HPDE6-E6E7 (cell line): ENCODE measurements at regions not wholly inside any gene's neighbourhood (a gene's known extent, or its start where the extent isn't known, plus 50 kb on each side); places are given as distances from the start of the nearest gene placed in this dataset.
"Not testable (repeated sequence)": the region's sequence is repeated elsewhere in the genome, so short reads cannot be mapped to it uniquely, and the experiment has no call there.

Source experiments
- DNase-seq: peaks from one replicate; pipeline ENCODE4 v3.0.0; 2011; ENCODE audit warnings: missing footprints; ENCODE audit errors: extremely low spot score

DNA sequence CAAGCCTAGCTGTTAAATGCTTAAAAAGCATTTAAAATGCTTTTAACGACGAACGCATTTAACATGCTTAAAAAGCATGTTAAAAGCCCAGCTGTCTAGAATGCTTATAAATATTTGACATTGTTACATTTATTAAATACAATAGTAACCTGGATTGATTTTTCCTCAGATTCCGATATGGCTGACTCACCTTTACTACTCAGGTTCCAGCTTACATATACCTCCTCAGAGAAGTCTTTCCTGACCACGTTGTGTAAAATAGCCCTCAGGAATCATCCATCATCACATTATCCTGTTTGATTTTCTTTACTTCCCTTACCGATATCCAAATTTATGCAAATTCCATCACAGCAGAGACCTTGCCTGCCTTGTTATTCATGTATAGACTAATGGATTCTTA lies 51.4 kb downstream of the SLC41A2 start:
- no peak for DNase-seq

DNA sequence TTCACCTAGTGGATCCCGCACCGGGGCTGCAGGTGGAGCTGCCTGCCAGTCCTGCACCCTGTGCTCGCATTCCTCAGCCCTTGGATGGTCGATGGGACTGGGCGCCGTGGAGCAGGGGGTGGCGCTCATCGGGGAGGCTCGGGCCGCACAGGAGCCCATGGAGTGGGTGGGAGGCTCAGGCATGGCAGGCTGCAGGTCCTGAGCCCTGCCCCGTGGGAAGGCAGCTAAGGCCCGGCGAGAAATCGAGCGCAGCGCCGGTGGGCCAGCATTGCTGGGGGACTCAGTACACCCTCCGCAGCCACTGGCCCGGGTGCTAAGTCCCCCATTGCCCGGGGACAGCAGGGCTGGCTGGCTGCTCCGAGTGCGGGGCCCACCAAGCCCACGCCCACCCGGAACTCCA lies 52.6 kb downstream of the SLC41A2 start:
- DNase-seq: not testable (repeated sequence)

DNA sequence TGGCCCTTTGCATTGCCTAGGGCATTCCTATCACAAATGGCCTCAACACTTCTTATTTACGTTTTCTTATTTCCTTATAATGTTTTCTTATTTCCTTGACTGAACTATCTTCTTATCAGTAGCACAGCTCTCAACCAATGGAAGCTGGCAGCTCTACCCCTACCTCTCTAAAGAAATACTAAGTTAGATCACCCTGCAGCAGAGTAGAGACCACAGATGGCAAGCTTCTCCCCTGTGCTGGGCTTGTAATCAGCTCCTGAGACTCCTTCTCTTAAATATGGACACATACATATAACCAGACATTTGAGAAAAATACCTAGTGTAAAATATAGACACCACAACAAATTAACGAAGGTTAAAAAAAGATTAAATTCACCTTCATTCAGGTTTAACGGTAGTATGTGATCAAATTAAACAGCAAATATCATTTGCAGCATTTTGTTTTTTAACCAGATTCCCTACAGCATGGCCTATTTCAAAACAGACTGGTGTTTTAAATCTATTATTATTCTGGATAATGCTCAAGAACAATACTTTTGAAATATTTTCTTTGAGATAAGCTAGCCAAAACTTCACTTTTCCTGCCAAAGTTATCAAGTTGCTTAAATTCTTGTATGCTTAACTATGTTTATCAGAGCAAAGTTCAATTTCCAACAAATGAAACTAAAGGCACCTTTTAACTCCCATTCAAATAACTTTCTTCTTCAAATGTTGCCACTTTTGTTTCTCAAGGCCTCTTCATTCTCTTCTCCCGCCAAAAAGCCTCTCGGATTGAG lies 54.3 kb downstream of the SLC41A2 start:
- no peak for DNase-seq

DNA sequence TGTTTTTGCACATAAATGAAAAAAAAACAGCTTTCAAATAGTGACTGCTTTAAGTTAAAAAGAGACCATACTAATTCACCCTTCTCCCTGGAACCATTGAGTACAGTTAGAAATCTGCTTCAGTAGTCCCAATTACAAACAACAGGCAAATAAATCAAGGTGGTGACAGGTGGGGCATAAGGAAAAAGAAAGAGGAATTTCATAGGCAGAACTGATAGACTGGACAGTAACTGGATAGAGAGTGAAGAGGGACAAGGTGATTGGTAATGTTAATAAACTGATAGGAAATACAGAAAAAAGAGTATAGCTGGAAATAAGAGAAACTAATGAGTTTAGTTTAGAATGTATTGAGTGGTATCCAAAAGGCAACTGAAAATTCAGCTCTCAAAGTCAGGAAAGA lies 56.0 kb downstream of the SLC41A2 start:
- DNase-seq: no peak

DNA sequence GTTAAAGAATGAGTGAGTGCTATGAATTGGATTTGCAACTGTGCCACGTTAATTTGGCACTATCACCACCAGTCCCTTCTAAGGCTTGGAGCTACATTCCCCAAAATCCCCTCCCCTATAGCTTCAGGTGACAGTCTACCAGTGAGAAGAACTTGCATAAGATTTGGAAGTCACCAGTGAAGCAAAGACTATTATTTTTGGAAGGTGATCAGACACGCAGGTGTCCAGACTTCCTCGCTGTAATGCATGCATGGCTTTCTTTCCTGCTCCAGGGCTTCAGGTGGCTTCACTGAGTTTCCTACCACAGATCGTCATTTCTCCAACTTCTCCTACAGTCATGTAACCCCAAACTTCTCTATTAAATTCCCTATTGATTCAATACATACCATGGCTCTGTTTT lies 61.4 kb downstream of the SLC41A2 start:
- no peak for DNase-seq

DNA sequence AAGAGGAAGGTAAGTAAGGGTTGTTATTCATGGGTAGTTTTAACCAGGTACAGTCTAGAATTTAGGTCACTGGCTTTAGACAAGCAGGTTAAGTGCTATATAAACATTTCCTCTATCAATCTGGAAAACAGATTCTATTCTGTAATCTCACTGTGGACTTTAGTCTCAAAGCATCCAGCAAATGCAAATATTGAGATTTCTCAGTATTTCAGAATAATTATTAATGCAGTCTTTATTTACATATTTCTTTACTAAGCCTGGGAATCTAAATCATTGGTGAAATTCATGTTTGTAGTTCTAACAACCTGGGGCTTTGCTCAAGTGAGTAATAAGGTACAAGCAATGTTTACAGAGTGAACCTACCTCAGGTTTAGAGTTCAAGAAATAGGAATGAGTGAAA lies 61.9 kb downstream of the SLC41A2 start:
- no peak for DNase-seq

DNA sequence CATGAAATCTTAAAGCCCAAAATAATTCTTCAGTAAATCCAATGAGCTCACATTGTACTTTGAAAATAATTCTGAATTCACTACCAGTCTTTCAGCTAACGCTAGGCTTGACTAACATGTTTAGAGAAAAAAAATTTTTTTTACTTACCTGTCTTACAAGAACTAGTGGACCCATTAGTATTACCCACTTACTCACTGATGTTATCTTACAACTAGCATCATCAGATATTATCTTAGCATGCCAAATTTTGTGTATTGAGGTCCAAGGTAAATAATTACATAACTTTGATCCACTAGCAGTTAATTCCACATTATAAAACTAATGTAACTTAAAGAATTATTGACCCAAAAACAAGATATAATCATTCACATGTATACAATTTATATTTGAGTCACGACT lies 62.7 kb downstream of the SLC41A2 start:
- DNase-seq: no peak

DNA sequence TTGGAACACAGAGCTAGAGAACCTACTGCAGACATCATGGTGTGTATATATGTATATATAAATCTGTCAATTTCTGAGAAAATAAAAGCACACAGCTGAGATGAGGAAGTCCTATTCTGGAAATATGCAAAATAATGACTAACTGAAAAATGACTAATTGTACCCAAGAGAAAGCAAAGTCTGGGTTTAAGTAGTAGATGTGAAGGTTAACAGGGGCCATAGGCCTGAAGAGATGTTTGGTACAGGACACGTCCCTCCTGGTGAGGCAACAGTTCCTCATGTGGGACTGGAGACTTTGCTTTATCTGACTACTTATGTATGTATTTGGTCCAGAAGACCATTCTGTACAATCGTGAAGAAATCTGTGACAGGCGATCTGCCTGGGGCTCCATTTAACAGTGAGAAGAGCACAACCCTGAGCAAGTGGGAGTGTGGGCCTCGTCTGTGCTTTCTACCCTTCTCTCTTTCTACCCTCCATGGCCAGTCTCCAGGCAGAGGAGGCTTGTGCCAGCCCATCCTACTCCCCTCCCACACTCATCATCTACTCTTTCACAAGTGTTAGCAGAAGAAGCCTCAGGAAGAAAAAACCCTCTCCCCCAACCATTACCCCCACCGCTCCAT lies 67.5 kb downstream of the SLC41A2 start:
- no peak for DNase-seq

DNA sequence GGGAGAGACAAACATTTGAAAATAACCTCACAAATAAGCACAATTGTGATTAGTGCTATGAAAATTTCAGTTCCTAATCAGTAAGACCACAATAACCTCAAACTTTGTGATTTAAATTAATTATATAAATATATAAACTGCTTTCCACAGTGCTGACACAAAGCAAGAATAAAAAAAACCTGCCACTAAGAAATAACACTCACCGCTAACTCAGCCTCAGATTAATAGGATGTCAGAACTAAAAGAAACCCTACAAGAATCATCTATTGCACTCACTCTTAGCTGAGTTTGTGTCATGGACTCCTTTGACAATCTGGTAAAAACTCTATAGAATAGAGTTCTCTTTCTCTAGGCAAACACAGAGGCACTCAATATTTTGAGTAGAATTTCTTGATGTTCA lies 68.4 kb downstream of the SLC41A2 start:
- DNase-seq: no peak

DNA sequence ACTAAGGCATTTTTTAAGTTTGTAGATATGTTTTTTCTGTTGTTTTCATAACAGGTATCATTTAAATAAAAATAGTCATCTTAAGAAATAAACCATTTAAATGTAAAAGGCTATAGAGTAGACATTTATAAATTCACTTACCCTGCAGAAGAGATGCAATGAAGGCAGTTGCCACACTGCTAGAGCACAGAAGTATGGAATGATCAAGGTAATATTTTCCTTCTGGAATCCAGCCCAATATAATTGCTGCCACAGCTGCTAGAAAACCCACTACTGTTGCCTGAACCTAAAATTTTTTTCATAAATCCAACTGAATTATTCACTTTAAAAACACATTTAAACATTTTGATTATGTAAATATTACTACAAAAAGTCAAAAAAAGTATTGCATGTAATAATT lies 69.2 kb downstream of the SLC41A2 start:
- no peak for DNase-seq

DNA sequence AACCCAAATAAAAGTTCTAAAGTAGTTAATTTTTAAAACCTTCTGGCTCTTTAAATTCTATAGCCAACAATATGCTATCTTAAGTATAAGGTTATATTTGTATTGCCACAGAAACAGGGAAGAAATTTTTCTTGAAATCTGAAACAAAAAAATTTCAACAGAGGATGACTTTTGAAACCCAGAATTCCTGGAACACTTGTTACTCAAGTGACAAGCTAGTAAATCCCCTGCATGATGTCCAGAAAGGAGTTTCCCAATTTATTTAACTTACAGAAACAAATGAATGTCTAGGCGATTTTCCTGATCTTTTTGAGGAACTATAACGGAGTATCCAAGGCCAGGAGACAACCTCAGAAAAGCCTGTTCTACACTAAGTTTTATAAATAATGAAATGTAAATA lies 69.6 kb downstream of the SLC41A2 start:
- no peak for DNase-seq

DNA sequence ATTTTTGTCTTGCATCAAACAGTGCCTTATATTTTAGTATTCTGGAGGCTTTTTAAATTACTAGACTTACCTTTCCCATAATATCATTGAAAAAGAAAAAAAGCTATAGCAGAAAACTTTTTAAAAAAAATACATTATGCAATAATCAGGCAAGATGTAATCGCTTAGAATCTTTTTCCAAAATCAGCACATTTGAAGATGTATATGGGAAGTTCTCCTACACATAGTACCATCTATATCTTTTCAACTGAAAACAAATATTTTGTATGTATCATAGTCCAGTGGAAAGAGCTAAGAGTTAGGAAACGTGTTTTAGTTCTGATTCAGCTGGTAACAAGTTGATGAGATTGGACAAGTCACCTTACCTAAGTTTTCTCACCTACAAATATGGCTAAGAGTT lies 70.6 kb downstream of the SLC41A2 start:
- DNase-seq: no peak

DNA sequence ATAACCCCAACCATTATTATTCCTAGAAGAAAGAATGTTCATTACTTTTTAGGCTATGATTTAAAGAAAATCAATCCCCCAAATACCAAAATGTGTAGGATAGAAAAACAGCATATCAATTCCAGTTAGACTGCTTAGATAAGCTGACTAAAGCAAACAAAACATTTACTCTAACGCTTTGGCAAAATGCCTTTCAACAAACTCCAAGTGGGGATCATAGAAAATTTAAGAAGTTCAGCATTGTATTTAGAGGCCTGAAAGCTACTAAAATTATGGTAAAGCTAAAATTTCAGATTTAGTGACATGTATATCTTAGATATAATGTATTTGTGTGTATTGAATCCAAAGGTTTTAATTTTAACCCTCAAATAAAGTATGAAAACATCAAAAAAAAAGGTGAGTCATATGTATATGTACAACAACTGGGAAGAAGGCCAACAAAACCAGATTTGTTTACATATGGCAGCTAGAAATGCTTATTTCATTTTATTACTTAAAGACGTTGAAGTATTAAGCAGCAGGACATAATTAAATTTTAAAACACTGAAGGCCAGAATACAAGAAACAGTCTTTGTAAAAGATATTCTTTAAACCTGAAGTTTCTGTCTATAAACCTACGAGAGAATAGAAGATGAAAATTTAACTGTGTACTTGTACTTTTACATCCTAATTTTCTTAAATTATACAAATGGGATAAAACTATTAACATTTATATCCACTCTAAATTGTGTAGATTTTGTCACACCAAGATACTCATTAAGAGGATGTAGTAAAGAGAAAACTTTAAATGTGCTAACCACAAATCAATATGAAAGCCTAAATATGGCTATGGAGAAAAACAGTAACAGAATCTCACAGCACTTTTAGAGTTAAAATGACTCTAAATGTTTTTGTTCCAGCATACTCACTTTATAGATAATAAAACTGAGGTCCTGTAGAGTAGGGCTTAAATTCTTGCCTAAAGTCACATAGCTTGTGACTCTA lies 71.4 kb downstream of the SLC41A2 start:
- no peak for DNase-seq

DNA sequence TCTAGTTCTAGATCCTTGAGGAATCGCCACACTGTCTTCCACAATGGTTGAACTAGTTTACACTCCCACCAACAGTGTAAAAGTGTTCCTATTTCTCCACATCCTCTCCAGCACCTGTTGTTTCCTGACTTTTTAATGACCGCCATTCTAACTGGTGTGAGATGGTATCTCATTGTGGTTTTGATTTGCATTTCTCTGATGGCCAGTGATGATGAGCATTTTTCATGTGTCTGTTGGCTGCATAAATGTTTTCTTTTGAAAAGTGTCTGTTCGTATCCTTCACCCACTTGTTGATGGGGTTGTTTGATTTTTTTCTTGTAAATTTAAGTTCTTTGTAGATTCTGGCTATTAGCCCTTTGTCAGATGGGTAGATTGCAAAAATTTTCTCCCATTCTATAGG lies 79.2 kb downstream of the SLC41A2 start:
- not testable (repeated sequence) for DNase-seq

DNA sequence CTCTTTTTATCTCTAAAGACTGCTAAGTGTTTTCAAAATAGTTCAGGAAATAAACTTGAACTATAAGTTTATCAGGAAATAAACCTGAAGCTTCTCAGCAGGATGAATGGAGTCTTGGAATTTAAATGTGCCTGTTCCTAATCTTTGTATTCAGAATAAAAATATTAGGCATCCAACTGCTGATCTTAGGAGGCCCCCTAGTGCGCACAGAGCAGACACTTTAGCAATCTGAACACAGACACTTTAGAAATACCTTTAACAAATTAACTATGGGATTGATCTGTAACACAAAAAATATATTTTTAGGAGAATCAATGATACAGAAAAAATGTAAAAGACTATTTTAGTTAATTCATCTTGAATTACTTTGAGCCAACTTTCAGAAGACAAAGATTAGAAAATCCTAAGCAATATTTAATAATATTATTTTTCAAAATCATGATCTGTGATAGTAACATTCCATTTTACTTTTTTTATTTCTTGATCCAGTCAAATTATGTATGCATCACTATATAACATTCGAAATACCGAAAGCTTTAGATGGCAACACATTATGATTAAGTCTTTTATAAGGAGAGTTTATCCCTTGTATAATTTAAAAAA lies 80.9 kb downstream of the SLC41A2 start:
- peak; percentile 15 for DNase-seq

DNA sequence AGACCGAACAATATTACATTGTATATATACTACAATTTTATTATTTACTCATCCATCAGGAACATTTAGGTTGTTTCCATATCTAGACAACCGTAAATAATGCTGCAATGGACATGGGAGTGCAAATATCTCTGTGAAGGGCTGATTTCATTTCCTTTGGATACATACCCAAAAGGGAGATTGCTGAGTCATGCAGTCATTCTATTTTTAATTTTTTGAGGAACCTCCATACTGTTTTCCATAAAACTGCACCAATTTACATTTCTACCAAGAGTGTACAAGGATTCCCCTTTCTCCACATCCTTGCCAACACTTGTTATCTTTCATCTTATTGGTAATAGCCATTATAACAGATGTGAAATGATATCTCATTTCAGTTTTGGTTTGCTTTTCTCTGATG lies 84.7 kb downstream of the SLC41A2 start:
- no peak for DNase-seq

DNA sequence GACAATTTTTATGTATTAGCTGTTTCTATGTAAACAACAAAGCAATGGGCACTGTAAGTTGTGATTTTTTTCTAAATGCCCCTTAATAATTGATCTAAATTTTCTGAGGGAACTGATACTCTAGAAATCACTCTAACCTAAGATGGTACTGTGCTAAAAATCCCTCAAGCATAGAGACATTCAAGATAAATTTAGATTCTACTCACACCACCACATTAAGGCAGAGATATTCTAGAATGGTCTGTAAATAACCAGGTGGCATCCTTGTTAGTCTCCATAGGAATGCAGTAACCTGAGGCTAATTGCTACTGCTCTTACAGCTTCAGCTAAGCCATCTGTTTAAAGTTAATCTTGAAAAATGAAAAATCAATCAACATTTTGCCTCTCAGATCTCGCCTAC lies 87.3 kb downstream of the SLC41A2 start:
- DNase-seq: no peak

DNA sequence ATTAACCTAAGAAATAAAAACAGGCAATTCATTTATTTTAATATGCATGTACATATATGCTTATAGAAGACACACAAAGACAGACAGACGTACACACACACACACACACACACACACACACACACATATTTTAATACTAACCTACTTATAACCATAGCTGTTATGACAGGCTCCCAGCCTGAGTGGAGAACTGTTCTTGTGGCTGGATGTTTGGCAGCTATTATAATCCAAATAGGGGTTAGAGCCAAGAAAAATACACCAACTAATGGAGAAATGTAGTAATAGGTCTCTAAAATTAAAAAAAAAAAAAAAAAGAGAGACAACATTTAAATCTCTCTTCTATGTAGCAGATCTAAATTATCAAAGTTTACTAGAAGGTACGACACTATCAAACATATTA lies 91.8 kb downstream of the SLC41A2 start:
- no peak for DNase-seq

DNA sequence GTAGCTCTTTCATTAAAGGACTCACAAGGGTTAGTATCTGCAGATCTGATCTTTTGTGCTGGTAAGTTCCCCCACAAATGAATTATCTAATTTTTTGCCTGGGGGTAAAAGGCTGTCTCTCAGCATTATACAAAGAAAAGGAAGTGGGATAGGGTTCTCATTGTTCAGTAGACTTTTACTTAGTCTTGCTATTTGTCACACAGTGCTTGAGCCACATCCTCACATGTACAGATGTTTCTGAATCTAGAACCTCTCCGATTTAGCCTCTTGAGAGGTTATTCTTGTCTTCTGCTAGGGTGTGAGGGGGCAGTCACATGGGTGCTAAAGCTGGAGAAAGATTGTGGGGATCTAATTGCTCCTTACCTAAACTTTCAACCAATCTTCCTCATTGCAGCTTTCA lies 93.0 kb downstream of the SLC41A2 start:
- no peak for DNase-seq

DNA sequence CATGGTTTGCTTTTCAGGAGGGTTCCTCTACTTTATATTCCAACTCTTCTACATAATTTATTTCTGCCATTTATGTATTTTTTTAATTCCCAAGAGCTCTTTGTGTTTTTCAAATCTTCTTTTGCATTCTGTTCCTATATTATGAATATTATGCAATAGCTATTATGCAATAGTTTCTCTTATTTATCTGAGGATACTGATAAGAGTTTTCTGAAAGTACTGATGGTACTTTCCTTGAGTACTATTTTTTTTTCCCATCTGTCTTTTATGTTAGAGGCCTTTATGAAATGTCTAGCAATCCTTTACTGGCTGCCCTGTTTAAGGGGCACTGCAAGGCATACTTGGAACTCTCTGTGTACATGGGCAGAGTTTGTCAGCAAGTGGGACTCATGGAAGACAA lies 93.4 kb downstream of the SLC41A2 start:
- DNase-seq: no peak

DNA sequence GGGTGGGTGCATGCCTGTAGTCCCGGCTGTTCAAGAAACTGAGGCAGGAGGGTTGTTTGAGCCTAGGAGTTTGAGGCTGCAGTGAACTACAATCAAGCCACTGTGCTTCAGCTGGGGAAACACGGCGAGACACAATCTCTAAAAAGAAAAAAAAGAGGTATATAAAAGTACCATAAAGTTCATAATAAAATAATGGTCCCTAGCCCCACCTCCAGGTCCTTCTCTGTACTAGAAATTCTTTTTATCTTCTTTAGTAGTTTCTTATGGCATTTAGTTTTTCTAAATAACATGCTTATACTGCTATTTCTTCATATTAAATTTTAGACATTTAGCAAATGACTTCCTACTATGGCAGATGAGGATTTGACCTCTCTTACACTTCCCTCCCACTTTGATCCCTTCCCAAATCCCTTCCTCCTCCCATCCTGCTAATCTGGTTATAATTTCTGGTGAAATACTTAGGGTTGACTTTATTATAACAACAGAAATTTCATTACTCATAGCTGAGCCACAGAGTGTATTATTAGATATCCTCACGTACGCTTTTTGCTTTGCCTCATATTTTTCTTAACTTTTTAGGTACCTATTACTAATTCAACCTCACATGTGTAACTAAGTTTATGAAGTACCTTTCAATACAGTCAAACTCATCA lies 94.7 kb downstream of the SLC41A2 start:
- DNase-seq: no peak
